ENCODE measurements at regions not wholly inside any gene's neighbourhood (a gene's known extent, or its start where the extent isn't known, plus 50 kb on each side); places are given as distances from the start of the nearest gene placed in this dataset.

DNA sequence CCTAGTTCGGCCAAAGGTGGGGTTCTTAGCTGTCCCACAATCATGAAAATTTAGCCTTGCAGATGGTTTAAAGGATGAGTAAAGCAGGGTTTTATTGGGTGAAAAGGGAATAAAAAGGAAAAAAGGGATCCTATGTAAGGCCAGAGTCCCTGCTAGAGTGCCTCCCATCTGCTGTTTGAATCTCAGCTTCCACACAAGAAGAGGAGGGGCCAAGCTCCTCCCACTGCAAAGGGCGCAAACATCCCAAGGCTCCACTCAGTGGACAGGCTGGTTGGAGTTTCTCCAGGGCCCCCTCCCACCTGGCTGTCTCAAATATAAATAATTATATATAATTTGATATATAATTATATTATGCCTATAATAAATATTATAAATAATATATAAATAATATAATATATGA is 1272.1 kb upstream of the PCDH20 start:
- TF ChIP-seq, protein P1, sequence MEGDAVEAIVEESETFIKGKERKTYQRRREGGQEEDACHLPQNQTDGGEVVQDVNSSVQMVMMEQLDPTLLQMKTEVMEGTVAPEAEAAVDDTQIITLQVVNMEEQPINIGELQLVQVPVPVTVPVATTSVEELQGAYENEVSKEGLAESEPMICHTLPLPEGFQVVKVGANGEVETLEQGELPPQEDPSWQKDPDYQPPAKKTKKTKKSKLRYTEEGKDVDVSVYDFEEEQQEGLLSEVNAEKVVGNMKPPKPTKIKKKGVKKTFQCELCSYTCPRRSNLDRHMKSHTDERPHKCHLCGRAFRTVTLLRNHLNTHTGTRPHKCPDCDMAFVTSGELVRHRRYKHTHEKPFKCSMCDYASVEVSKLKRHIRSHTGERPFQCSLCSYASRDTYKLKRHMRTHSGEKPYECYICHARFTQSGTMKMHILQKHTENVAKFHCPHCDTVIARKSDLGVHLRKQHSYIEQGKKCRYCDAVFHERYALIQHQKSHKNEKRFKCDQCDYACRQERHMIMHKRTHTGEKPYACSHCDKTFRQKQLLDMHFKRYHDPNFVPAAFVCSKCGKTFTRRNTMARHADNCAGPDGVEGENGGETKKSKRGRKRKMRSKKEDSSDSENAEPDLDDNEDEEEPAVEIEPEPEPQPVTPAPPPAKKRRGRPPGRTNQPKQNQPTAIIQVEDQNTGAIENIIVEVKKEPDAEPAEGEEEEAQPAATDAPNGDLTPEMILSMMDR (IDR thresholded peaks at IDR 0.05; ENCODE audit: insufficient read depth, low read length, severe bottlenecking) = no peak
- Histone ChIP-seq H3K27me3 (ENCODE audit: control insufficient read depth, insufficient read depth, low read length) (no peaks in the 10 kb centered on the region), H3K36me3 (ENCODE audit: control insufficient read depth, insufficient read depth, low read length) (no peaks in the 10 kb centered on the region), H3K4me3 (ENCODE audit: low read depth, low read length) (no peak overlapping the region)
- FAIRE-seq (no peak), DNase-seq (ENCODE audit: low read depth) (no peak)

DNA sequence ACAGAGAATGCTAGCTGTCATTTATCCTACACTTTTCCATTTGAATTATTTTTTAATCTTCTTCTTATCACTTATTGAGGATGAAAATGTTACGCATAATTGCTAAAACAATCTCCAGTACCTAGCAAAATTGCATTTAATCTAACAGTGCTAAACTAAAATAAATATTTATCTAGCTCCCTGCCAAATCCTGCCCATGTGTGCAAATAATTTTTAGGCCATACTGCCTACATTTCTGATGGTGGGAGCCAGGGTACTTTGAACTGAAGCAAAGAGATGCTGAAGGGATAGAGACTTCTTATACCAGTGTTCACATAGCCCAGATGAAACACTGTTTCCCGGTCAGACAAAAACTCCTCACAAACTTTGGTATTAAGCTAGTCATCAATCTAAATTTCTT is 1268.7 kb upstream of the PCDH20 start:
- DNase-seq (ENCODE audit: low read depth) (no peak), FAIRE-seq (no peak)
- H3K4me3 ChIP-seq (ENCODE audit: low read depth, low read length) = no peak overlapping the region
- TF ChIP-seq, protein P1 (IDR thresholded peaks at IDR 0.05; ENCODE audit: insufficient read depth, low read length, severe bottlenecking) = no peak
- H3K36me3 ChIP-seq (ENCODE audit: control insufficient read depth, insufficient read depth, low read length) = no peaks in the 10 kb centered on the region
- no peaks in the 10 kb centered on the region for H3K27me3 ChIP-seq (ENCODE audit: control insufficient read depth, insufficient read depth, low read length)

DNA sequence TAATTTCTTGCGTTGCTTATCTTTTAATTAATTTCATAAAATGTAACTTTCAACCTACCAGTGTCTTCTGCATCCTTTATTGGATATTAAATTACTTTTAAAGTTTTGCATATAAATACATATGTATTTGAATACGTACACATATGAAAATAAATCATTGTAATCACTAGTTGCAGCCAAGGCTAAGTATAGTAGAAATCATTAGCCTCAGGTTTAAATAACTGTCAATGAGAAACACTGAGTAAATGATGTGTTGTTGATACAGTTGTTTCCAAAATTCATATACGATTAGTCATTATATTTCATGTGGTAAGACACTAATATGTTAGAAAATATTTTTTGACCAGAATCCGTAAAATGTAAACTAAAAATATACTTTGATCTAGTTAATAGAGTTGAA is 1267.1 kb upstream of the PCDH20 start:
- DNase-seq (ENCODE audit: low read depth) (no peak), FAIRE-seq (no peak)
- Histone ChIP-seq H3K27me3 (ENCODE audit: control insufficient read depth, insufficient read depth, low read length) (no peaks in the 10 kb centered on the region), H3K36me3 (ENCODE audit: control insufficient read depth, insufficient read depth, low read length) (no peaks in the 10 kb centered on the region), H3K4me3 (ENCODE audit: low read depth, low read length) (no peak overlapping the region)
- TF ChIP-seq, protein P1 (IDR thresholded peaks at IDR 0.05; ENCODE audit: insufficient read depth, low read length, severe bottlenecking) = no peak

GRCh38 chr13:62678039-62678438 is 1262.4 kb upstream of the PCDH20 start:
- H3K36me3 ChIP-seq (ENCODE audit: control insufficient read depth, insufficient read depth, low read length) = no peaks in the 10 kb centered on the region
- DNase-seq (ENCODE audit: low read depth) = no peak
- FAIRE-seq = no peak
- TF ChIP-seq, protein P1 (IDR thresholded peaks at IDR 0.05; ENCODE audit: insufficient read depth, low read length, severe bottlenecking) = no peak
- H3K27me3 ChIP-seq (ENCODE audit: control insufficient read depth, insufficient read depth, low read length) = no peaks in the 10 kb centered on the region
- H3K4me3 ChIP-seq (ENCODE audit: low read depth, low read length) = no peak overlapping the region

DNA sequence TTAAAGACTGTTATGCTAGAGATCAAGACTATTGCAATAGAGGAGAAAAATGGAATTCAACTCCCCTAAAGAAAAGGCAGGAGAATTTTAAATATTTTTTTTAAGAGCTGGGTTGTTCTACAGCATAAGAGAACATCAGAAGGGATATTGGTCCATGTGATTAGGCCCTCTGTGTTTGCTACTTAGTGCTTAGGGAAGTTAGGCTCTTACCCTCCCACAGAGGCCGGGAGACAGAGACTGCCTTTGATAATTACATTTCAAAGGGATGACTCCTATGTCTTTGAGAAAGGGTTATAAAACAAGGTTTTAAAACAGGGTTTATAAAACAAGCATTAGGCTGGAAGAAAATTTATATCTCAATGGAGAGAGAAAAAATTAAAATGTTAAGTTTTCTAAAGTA is 1248.1 kb upstream of the PCDH20 start:
- DNase-seq (ENCODE audit: low read depth) (no peak), FAIRE-seq (no peak)
- H3K4me3 ChIP-seq (ENCODE audit: low read depth, low read length) = no peak overlapping the region
- no peaks in the 10 kb centered on the region for H3K27me3 ChIP-seq (ENCODE audit: control insufficient read depth, insufficient read depth, low read length)
- no peaks in the 10 kb centered on the region for H3K36me3 ChIP-seq (ENCODE audit: control insufficient read depth, insufficient read depth, low read length)
- TF ChIP-seq, protein P1 (IDR thresholded peaks at IDR 0.05; ENCODE audit: insufficient read depth, low read length, severe bottlenecking) = no peak

- Histone ChIP-seq H3K27me3 (ENCODE audit: control insufficient read depth, insufficient read depth, low read length) (no peaks in the 10 kb centered on the region), H3K4me3 (ENCODE audit: low read depth, low read length) (no peak overlapping the region), H3K36me3 (ENCODE audit: control insufficient read depth, insufficient read depth, low read length) (no peaks in the 10 kb centered on the region)
- no peak for FAIRE-seq
- TF ChIP-seq, protein P1 (IDR thresholded peaks at IDR 0.05; ENCODE audit: insufficient read depth, low read length, severe bottlenecking) = no peak
- DNase-seq (ENCODE audit: low read depth) = no peak
These were observed 1243.7 kb upstream of the PCDH20 start for GRCh38 chr13:62659365-62659764.
